ENCODE measurements at regions not wholly inside any gene's neighbourhood (a gene's known extent, or its start where the extent isn't known, plus 50 kb on each side); places are given as distances from the start of the nearest gene placed in this dataset.

DNA sequence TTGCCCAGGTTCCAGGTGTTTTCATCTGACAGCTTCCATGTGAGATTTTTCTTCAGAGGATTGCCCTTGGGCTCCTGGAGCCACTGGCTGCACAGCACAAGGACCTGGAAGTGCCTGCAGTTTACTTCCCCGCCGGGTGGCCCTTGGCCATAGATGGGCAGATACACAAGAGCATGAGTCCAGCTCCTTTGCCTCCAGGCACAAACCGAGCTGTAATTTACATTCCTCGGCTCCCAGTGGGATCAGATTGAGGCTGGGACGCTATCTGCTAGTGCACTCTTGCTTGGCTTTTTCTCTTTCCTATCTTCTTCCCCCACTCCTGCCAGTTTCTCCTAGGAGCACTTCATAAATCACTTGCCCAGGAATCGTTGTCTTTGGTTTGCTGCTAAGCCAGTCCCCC, 85.4 kb upstream of the RALY start:
- TF ChIP-seq, protein P1, sequence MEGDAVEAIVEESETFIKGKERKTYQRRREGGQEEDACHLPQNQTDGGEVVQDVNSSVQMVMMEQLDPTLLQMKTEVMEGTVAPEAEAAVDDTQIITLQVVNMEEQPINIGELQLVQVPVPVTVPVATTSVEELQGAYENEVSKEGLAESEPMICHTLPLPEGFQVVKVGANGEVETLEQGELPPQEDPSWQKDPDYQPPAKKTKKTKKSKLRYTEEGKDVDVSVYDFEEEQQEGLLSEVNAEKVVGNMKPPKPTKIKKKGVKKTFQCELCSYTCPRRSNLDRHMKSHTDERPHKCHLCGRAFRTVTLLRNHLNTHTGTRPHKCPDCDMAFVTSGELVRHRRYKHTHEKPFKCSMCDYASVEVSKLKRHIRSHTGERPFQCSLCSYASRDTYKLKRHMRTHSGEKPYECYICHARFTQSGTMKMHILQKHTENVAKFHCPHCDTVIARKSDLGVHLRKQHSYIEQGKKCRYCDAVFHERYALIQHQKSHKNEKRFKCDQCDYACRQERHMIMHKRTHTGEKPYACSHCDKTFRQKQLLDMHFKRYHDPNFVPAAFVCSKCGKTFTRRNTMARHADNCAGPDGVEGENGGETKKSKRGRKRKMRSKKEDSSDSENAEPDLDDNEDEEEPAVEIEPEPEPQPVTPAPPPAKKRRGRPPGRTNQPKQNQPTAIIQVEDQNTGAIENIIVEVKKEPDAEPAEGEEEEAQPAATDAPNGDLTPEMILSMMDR (IDR thresholded peaks at IDR 0.05): no peak
- DNase-seq: no peak
- intact Hi-C loops (cut with DNase I, micrococcal nuclease): no loop called here
- Histone ChIP-seq H3K4me1 (ENCODE audit: low read depth) (no peaks in the 10 kb centered on the region), H3K9me3 (no peaks in the 10 kb centered on the region), H3K4me3 (no peak overlapping the region), H3K36me3 (ENCODE audit: low read depth) (no peaks in the 10 kb centered on the region)
- no peak for ATAC-seq

DNA sequence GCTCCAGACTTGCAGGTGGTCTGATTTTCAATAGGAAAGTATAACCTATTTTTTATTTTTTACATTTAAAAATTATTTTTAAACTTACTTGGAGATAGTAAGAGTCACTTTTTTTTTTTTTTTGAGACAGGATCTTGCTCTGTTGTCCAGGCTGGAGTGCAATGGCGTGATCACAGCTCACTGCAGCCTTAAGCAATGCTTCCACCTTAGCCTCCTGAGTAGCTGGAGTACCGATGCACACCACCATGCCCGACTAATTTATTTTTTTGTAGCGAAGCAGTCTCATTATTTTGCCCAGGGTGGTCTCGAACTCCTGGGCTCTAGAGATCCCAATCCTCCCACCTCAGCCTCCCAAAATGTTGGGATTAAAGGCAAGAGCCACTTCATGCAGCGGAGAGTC, 84.8 kb upstream of the RALY start:
- ATAC-seq (no peak), DNase-seq (no peak)
- no peaks in the 10 kb centered on the region for H3K9me3 ChIP-seq
- H3K4me3 ChIP-seq: no peak overlapping the region
- H3K36me3 ChIP-seq (ENCODE audit: low read depth): no peaks in the 10 kb centered on the region
- TF ChIP-seq, protein P1 (IDR thresholded peaks at IDR 0.05): no peak
- H3K4me1 ChIP-seq (ENCODE audit: low read depth): no peaks in the 10 kb centered on the region
- intact Hi-C loops (cut with DNase I, micrococcal nuclease): no loop called here

DNA sequence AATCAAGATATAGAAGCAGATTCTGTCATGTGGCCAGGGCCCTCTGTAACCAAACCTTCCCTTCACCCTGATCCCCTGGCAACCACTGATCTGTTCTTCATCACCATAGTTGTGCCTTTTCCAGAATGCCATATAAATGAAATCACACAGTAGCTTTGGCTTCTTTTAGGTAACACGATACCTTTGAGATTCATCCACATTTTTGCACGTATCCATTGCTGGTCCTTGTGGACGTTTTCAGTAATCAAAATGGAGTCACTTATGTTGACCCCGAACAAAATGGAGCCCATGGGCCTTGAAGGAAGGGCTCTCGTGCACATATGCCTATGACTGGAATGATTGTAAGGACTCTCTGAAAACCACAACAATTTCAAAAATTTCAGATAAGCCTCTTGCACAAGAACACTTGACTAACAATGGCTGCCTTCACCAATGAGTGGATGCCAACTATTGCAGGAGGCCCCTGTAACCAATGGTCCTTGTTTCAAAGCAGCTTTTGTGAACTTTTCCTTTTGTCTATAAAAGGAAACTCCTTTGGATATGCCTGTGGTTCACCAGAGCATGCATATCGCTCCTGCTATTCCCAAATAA, 84.3 kb upstream of the RALY start:
- no peaks in the 10 kb centered on the region for H3K4me1 ChIP-seq (ENCODE audit: low read depth)
- intact Hi-C loops (cut with DNase I, micrococcal nuclease): no loop called here
- TF ChIP-seq, protein P1 (IDR thresholded peaks at IDR 0.05): no peak
- ATAC-seq: no peak
- DNase-seq: no peak
- no peaks in the 10 kb centered on the region for H3K9me3 ChIP-seq
- H3K4me3 ChIP-seq: no peak overlapping the region
- no peaks in the 10 kb centered on the region for H3K36me3 ChIP-seq (ENCODE audit: low read depth)

DNA sequence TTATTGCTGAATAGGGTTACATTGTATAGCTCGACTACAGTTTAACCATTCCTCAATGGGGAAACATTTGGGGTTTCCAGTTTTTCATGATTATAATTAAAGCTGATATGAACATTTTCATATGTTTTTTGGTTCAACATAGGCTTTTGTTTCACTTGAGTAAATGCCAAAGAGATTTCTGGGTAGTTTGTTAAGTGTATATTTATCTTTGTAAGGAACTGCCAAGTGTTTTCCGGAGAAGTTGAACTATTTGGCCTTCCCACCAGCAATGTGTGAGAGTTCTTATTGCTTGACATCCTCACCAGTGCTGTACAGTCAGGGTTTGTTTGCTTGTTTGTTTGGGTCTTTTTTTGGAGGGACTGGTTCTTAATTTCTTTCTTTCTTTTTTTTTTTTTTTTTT, 83.7 kb upstream of the RALY start:
- ATAC-seq (no peak), DNase-seq (no peak)
- H3K4me1 ChIP-seq (ENCODE audit: low read depth): no peaks in the 10 kb centered on the region
- no peaks in the 10 kb centered on the region for H3K36me3 ChIP-seq (ENCODE audit: low read depth)
- no peak overlapping the region for H3K4me3 ChIP-seq
- intact Hi-C loops (cut with DNase I, micrococcal nuclease): no loop called here
- no peaks in the 10 kb centered on the region for H3K9me3 ChIP-seq
- TF ChIP-seq, protein P1 (IDR thresholded peaks at IDR 0.05): no peak

DNA sequence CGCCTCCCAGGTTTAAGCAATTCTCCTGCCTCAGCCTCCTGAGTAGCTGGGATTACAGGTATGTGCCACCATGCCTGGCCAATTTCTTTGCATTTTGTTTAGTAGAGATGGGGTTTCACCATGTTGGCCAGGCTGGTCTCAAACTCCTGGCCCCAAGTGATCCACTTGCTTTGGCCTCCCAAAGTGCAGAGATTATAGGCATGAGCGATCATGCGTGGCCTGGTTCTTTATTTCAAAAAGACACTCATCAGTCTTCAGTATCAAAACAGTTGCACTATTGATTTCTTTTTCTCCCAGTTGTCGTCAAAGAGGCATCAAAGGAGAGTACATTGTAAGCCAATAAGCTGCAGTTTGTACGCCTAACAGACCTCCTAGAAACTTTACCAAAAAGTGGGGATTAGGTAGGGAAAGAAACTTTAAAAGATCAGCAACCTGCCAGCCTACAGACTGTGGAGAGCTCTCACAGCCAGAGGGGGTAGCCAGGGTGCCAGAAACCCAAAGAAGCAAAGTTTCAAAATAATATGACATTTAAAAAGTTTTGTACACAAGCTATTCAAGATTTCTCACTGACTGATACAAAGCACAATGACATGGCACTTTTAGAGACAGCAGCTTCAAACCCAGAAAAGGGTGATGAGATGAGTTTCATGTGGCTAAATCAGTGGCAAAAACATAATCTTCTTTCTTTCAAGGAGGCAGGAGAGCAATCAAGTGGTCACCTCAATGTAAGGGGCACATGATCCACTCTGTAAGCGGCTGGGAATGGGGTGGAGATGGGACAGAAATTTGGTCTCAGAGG, 83.0 kb upstream of the RALY start:
- TF ChIP-seq, protein P1 (IDR thresholded peaks at IDR 0.05): no peak
- no peak overlapping the region for H3K4me3 ChIP-seq
- intact Hi-C loops (cut with DNase I, micrococcal nuclease): no loop called here
- H3K4me1 ChIP-seq (ENCODE audit: low read depth): no peaks in the 10 kb centered on the region
- no peaks in the 10 kb centered on the region for H3K36me3 ChIP-seq (ENCODE audit: low read depth)
- DNase-seq: no peak
- no peaks in the 10 kb centered on the region for H3K9me3 ChIP-seq
- no peak for ATAC-seq

All from mucosa of descending colon (tissue), 3 donors.